ENCODE measurements at regions not wholly inside any gene's neighbourhood (a gene's known extent, or its start where the extent isn't known, plus 50 kb on each side); places are given as distances from the start of the nearest gene placed in this dataset.

- Histone ChIP-seq H3K9me3 (ENCODE audit: control insufficient read depth, insufficient read depth, low read length) (no peaks in the 10 kb centered on the region), H3K4me1 (ENCODE audit: control insufficient read depth, insufficient read depth, low read length) (no peaks in the 10 kb centered on the region), H3K4me3 (ENCODE audit: low read length) (no peak overlapping the region), H3K36me3 (ENCODE audit: control insufficient read depth, insufficient read depth, low read length) (no peaks in the 10 kb centered on the region), H3K27me3 (ENCODE audit: control insufficient read depth, insufficient read depth, low read length) (no peaks in the 10 kb centered on the region), H3K27ac (ENCODE audit: low read length) (no peak overlapping the region)
- no peaks in the 10 kb centered on the region for H3K27me3 Mint-ChIP-seq (ENCODE audit: low read depth in 2 of 2)
- TF ChIP-seq CTCF (IDR thresholded peaks at IDR 0.05): no peak
- H3K4me3 Mint-ChIP-seq: no peak overlapping the region
- H3K27ac Mint-ChIP-seq: no peak overlapping the region
- peaks cover 0 to 15% of the 10 kb centered on the region in 2 donors for H3K4me1 Mint-ChIP-seq
- ATAC-seq: peak; percentile 33 to 73 (median 69)
- no peaks in the 10 kb centered on the region for H3K9me3 Mint-ChIP-seq
- intact Hi-C loops (cut with micrococcal nuclease): no loop called here
- no peak for DNase-seq
- 69% methylated on average over 20 of the region's 20 CpGs for WGBS (ENCODE audit: insufficient coverage)
- H3K36me3 Mint-ChIP-seq: no peaks in the 10 kb centered on the region
Measured at GRCh38 chr22:49462795-49463194, 364.9 kb downstream of the BRD1 start.

GRCh38 chr22:49462291-49462690 is 365.4 kb downstream of the BRD1 start:
- Mint-ChIP-seq H3K9me3 (no peaks in the 10 kb centered on the region), H3K4me1 (peaks cover 0 to 15% of the 10 kb centered on the region in 2 donors), H3K27me3 (ENCODE audit: low read depth in 2 of 2) (no peaks in the 10 kb centered on the region), H3K4me3 (no peak overlapping the region), H3K27ac (no peak overlapping the region), H3K36me3 (no peaks in the 10 kb centered on the region)
- Histone ChIP-seq H3K4me3 (ENCODE audit: low read length) (no peak overlapping the region), H3K4me1 (ENCODE audit: control insufficient read depth, insufficient read depth, low read length) (no peaks in the 10 kb centered on the region), H3K9me3 (ENCODE audit: control insufficient read depth, insufficient read depth, low read length) (no peaks in the 10 kb centered on the region), H3K27me3 (ENCODE audit: control insufficient read depth, insufficient read depth, low read length) (no peaks in the 10 kb centered on the region), H3K27ac (ENCODE audit: low read length) (no peak overlapping the region), H3K36me3 (ENCODE audit: control insufficient read depth, insufficient read depth, low read length) (no peaks in the 10 kb centered on the region)
- DNase-seq (no peak), ATAC-seq (no peak)
- TF ChIP-seq CTCF (IDR thresholded peaks at IDR 0.05): no peak
- intact Hi-C loops (cut with micrococcal nuclease): no loop called here
- WGBS (ENCODE audit: insufficient coverage): 93% methylated on average over 10 of the region's 13 CpGs

- no peaks in the 10 kb centered on the region for H3K4me1 ChIP-seq (ENCODE audit: control insufficient read depth, insufficient read depth, low read length)
- no peak overlapping the region for H3K4me3 Mint-ChIP-seq
- DNase-seq (no peak), ATAC-seq (no peak)
- WGBS (ENCODE audit: insufficient coverage): 95% methylated on average over 19 of the region's 19 CpGs
- no peaks in the 10 kb centered on the region for H3K9me3 Mint-ChIP-seq
- no peak overlapping the region for H3K27ac ChIP-seq (ENCODE audit: low read length)
- intact Hi-C loops (cut with micrococcal nuclease): no loop called here
- TF ChIP-seq CTCF (IDR thresholded peaks at IDR 0.05): no peak
- no peaks in the 10 kb centered on the region for H3K27me3 Mint-ChIP-seq (ENCODE audit: low read depth in 2 of 2)
- no peaks in the 10 kb centered on the region for H3K36me3 ChIP-seq (ENCODE audit: control insufficient read depth, insufficient read depth, low read length)
- no peaks in the 10 kb centered on the region for H3K36me3 Mint-ChIP-seq
- H3K4me3 ChIP-seq (ENCODE audit: low read length): no peak overlapping the region
- H3K4me1 Mint-ChIP-seq: peaks cover 0 to 15% of the 10 kb centered on the region in 2 donors
- H3K27me3 ChIP-seq (ENCODE audit: control insufficient read depth, insufficient read depth, low read length): no peaks in the 10 kb centered on the region
- H3K9me3 ChIP-seq (ENCODE audit: control insufficient read depth, insufficient read depth, low read length): no peaks in the 10 kb centered on the region
- no peak overlapping the region for H3K27ac Mint-ChIP-seq
Measured at GRCh38 chr22:49461674-49462073, 366.0 kb downstream of the BRD1 start.

- Histone ChIP-seq H3K4me3 (ENCODE audit: low read length) (no peak overlapping the region), H3K27ac (ENCODE audit: low read length) (no peak overlapping the region), H3K27me3 (ENCODE audit: control insufficient read depth, insufficient read depth, low read length) (no peaks in the 10 kb centered on the region), H3K9me3 (ENCODE audit: control insufficient read depth, insufficient read depth, low read length) (no peaks in the 10 kb centered on the region), H3K36me3 (ENCODE audit: control insufficient read depth, insufficient read depth, low read length) (no peaks in the 10 kb centered on the region), H3K4me1 (ENCODE audit: control insufficient read depth, insufficient read depth, low read length) (no peaks in the 10 kb centered on the region)
- H3K27ac Mint-ChIP-seq: no peak overlapping the region
- no peaks in the 10 kb centered on the region for H3K9me3 Mint-ChIP-seq
- ATAC-seq: no peak
- no peaks in the 10 kb centered on the region for H3K27me3 Mint-ChIP-seq (ENCODE audit: low read depth in 2 of 2)
- intact Hi-C loops (cut with micrococcal nuclease): no loop called here
- no peaks in the 10 kb centered on the region for H3K36me3 Mint-ChIP-seq
- 70% methylated on average over 13 of the region's 15 CpGs for WGBS (ENCODE audit: insufficient coverage)
- no peak overlapping the region for H3K4me3 Mint-ChIP-seq
- H3K4me1 Mint-ChIP-seq: peaks cover 0 to 15% of the 10 kb centered on the region in 2 donors
- no peak for DNase-seq
- TF ChIP-seq CTCF (IDR thresholded peaks at IDR 0.05): no peak
Measured at GRCh38 chr22:49460592-49461281, 366.9 kb downstream of the BRD1 start.
